GM19397 (cell line): ENCODE measurements at regions not wholly inside any gene's neighbourhood (a gene's known extent, or its start where the extent isn't known, plus 50 kb on each side); places are given as distances from the start of the nearest gene placed in this dataset.

Experiments
- ATAC-seq: cut with Tn5 transposase; IDR thresholded peaks from one replicate; pipeline ENCODE4 v1.9.1; 2021; ENCODE audit warnings: mild to moderate bottlenecking, moderate library complexity; ENCODE audit not compliant: unreplicated experiment

DNA sequence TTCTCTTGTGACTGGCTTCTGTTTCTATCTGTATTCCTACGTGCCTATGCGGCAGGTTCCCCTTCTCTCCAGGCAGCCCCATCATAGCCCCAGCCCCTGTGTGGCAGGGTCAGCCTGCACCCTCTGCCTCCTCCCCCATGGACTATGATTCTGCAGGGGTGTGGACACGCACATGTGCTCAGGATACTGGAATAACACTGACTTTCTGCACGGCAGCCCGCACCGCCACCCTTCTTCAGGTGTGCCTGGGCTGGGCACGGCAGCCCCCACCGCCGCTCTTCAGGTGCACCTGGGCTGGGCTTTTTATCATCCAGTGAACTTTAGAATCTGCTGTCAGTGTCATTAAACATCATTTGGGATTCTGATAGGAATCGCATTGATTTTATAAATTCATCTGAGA is 202.6 kb upstream of the PPP2R2D start:
- no peak for ATAC-seq

DNA sequence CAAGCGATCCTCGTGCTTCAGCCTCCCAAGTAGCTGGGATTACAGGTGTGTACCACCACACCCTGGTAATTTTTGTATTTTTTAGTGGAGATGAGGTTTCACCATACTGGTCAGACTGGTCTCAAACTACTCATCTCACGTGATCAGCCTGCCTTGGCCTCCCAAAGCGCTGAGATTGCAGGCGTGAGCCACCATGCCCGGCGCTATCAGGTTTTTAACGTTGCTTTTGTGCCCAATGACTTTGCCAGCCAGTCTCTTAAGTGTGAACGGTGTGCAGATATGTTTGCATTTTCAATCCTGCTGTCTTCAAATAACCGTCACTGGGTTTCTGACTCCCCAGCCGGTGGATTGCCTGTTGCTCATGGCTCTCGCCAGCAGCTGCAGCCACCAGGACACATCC is 201.8 kb upstream of the PPP2R2D start:
- no peak for ATAC-seq

DNA sequence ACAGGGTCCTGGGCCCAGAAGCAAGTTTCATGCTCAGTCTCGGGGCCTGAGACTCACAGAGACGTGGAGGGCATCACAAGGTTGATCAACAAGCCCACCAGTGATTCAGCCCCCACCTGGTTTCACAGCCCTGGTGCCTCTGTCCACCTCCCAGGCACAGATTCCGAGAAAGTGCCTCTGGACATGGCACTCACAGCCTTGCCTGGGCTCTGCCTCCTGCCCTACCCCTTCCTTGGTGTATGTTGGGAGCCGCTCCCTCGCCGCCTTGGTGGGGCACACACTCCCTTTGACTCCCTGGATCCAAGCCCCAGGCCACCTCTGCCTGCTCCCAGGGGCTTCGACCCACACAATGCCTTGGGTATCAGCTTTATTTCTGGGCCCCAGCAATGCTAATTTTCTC is 200.8 kb upstream of the PPP2R2D start:
- ATAC-seq = no peak

DNA sequence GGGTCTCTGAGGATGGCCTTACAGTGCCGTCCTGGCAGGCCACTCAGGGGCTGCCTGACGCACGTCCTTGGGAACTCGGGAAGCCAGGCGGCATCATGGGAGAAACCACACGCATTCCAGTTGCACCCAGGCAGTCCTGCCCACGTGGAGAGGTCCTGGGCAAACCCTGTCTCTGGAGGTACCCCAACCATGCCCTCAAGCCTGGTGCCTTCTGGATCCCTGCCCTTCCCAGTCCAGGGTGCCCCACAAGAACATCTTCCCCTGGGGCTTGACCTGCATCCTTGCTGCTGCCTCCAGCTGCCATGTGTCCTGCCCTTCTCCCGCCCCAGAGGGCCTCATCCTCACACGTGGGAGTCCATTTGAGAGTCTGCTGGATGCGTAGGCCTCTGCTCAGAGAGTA is 200.3 kb upstream of the PPP2R2D start:
- ATAC-seq = no peak

DNA sequence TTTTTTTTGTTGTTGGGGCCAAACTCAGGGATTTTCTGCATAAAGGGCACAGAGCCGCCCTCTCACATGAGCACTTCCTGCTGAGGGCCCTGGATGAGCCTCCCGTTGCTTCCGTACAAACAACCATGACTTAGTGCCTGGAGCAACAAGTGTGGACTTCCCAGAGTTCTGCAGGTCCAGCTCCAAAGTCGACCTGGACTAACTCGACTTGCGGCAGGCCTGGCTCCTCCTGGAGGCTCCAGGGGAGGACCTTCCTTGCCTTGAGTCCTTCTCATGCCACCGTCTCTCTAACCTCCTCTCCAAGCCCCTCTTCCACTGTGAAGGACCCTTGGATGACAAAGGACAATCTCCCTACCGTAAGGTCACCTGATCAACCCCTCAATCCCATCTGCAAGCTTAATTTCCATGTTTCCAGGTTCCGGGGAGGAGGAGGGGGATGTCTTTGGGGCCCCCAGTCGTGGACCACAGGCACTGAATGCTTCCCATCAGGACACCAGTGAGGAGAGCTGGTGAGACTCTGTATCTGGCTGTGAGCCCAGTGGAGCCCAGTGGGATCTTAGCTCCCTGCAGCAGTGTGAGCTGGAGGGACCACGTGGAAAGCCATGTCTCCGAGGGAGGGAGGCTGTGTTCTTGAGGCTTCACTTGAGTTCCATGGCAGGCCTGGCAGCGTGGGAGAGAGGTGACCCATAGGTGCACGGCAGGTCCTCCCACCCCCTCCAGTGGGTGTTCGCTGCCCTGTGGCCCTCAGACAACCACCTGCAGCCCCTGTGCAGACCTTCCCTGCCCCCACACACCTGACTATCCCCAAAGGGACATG is 199.5 kb upstream of the PPP2R2D start:
- no peak for ATAC-seq

DNA sequence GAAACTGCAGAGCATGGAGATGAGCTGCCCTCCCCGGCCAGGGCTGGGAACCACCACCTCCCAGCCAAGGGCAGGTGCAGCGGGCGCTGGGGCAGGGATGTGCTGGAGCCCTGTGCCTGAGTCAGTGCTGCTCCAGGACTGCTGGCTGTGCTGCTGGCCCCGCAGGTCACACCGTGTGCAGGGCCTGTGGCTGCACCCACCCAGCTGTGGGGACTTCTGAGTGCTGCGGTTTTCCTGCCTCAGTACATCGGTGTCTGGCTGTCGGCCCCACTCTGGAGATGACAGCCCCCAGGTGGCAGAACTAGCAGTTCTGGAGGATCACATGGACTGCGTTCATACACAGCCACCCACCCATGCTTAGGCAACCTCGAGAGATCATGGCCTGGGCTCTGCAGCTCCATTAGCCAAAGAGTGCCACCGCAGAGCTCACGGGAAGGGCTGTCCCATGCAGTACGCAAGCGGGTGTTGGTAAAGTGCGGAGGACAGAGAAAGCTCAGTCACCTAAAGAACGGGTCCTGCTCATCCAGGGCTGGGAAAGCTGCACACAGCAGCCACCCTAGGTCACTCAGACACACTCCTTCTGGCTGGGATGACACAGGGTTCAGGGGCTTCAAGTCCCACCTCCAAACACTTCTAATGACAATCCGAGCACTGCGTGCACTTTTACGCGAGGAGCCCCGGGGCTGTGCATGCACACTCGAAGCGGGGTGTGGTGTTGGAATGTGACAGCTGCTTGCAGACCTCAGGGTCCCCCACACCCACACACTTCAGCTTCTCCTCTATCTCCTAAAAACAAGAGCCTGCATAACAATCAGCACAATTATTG is 198.1 kb upstream of the PPP2R2D start:
- no peak for ATAC-seq

DNA sequence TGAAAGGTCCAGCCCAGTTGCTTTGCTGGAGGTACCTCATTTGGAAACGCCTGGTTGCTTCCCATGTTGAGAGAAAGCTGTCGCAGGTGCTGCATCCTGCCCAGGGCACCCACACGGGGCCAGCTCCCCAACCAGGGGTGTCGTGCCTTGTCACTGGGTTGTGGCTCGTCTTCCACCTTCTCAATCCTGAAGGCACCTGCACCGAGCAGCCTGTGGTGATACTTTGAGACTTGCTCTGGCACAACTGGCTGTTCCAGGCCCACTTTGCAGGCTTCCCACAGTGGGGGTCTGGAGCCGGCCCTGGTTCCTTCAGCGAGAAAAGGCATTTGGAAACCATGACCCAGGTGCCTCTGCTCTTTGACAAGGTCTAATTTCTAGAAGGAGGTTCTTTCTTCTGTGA is 197.3 kb upstream of the PPP2R2D start:
- ATAC-seq = no peak

DNA sequence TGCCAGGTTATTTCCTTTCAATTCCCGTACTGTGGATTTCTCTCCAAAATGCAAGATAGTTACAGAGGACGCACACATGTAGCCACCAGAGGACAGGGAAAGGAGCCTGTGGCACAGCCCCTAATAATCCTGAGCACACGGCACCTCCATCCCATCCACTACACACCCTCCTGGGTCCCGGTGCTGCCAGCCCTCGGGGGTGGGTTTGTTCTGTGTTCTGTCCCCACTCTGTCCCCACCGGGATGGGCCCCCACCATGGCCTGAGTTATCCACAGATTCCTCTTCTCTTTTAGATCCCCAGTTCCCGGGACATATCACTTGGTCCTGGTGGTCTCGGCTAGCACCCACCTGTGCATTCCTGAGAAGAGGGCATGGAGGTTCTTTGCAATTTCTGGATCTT is 196.9 kb upstream of the PPP2R2D start:
- no peak for ATAC-seq

DNA sequence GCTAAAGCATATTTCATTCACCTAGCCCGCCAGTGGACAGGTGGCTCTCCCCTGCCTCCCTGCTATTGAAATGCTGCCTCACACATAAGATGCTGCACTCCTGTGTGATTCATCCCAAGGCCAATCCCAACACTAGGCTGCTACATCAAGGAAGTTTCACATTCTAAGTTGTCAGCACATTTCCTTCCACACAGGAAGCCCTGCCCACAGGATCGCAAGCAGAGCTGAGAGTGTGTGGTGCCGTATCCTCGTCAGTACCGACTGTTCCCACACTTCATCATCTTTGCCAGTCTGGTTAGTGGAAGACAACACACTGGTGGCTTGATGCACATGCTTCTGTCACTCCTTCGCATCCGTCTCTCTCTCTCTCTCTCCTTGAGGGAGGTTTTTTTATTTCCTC is 194.3 kb upstream of the PPP2R2D start:
- no peak for ATAC-seq

DNA sequence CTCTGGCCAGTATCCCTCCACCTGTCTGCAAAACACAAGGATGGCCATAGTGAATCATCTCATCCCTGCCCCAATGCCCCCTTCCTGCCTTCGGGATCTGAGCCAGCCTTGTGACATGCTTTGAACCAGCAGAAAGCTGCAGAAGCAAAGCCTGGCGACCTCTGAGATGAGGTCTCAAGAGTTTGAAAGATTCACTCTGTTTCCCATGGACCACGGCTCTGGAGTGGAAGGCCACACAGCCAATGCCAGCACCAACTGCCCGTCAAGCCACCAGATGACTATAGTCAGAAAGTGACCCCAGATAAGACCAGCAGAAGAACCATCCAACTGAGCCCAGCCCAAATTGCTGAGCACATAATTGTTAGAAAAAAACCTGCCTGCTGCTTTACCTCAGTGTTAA is 193.9 kb upstream of the PPP2R2D start:
- ATAC-seq = no peak

DNA sequence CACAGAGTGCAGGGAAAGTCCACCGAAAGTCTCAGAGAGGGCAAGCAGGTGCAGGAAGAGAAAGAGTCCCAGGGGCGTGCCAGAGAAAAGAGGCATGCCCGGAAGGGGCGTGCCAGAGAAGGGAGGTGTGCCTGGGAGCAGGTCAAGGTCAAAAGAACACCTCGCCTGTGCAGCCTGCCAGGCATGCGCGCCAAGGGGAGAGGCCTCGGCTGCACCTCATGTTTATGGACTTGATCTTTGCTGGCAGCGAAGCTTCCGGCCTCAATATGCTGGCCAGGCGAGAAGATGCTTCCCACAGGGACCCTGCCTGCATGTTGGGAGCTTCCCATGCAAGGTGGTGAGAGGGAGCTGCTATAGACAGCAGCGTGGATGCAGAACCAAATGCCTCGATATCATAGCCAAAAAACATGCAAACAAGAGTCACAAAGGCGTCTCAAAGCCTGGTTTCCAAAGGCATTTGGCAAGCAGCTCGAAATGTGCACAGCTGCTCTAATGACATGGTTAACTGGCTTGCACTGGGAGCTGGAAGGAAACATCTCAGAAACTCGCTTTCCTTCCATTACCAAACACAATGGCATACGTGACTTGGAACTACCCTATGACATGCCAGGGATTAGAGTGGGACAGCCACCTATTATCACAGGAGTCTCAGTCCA is 192.5 kb upstream of the PPP2R2D start:
- no peak for ATAC-seq

DNA sequence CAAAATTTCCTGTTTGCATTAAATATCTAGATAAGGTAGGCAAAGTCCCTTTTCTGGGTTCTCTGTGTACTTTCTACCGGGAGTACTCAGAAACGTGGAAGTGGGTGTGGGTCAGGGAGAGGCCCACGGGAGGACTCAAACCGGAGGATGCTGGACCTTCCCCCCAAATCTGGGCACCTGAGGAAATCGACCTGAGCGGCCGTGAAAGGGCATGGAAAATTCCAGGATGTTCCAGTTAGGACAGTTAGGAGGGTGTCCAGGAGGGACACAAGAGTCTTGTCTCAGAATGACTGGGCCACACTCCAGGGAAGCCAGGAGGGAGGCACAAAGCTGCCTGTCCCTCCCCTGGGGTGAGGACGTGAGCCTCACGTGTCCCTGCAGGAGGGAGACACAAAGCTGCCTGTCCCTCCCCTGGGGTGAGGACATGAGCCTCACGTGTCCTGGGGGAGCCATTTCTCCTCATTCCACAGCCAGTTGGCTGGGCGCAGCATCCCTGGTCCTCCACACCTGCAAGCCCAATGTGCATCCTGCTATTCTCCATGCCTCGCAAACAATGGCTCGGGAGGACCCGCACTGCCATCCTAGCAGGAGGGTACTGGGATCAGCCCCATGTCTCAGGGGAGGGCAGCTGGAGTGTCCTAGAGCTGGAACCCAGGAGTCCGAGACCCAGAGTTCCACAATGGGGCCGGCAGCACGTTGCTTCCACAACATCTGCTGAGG is 190.5 kb upstream of the PPP2R2D start:
- ATAC-seq = no peak

DNA sequence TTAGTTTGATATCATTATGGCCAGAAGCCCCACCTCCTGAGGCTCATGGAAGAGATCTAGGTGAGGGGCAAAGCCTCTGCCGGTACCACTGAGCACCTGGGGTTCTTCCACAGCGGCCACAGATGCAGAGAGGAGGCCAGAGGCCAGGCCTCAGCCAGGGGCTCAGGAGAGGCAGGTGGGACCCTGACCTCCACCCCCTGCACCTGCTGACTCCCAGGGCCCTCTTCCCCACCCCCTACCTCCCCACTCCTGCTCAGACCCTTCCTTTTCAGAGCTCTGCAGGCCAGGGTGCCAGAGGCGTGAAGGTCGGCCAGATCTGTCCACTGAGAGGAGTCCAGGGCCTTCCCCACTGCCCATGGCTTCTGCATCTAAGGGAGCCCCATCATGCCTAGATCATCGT is 178.7 kb upstream of the PPP2R2D start:
- no peak for ATAC-seq

DNA sequence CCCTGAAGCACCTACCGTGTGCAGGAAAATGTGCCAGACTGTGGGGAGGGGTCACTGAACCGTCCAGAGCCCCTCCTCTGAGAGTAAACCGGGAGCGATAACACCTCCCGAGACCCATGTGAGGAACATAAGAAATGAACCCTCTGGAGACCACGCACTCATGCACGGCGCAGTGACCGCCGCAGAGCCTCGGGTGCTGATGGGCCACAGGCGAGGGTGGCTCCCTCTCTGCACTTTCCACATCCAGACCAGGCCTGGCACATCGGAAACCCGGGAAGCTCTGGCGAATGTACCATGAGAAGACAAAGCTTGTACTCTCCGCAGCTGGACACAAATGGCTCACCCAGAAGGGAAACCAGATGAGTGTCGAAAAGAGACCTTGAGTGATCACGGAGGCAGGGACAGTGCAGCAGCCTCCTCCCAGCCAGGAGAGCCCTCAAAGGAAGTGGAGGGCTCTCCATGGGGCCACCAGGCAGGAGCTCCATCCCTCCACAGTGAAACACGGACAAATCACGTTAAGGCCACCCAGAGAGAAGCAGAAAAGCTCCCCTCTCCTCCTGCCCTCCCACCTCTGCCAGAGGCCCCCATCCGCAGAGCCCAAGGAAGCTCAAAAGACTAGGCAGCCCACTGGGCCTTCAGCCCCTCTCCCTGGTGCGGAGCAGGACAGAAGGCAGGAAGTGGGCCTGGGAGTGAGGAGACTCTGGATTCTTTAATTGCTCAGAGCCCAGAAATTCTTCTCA is 178.1 kb upstream of the PPP2R2D start:
- ATAC-seq = no peak

DNA sequence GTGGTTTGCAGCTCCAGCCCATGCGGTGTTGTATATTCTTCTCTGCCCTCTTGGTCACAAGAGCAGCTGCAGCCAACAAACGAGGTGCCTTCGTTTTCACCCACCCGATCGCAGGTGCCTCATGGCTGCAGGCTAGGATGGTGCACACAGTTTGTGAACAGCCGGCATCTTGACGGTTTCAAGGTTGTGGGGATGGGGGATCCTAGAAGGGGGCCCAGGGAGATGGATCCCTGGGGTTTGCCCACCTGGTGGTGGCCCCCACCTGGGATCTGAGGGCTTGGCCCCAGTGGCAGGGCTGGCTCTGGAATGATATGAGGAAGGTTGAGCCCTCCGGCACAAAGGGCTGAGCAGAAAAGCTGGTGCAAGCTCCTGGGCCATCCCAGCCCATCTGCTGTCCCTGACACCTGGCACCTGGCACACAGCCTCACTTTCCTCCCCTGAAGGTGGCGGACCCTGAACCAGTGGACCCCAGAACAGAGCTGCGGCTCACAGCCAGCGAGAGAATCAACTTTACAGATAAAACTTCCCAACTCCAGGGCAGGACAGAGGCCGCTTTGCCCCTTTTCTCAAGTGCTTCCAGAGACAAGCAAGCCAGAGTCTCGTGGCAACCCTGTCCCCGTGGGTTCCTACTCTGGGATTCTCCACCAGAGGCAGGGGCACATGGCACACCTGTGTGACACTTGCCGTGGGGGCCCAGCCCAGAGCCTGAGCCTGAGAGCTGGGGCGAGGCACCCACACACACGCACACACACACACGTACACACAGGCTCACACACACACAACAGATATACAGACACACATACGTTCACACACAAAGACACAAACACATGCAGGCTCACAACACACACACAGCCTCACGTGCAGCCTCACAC is 177.3 kb upstream of the PPP2R2D start:
- ATAC-seq = no peak

DNA sequence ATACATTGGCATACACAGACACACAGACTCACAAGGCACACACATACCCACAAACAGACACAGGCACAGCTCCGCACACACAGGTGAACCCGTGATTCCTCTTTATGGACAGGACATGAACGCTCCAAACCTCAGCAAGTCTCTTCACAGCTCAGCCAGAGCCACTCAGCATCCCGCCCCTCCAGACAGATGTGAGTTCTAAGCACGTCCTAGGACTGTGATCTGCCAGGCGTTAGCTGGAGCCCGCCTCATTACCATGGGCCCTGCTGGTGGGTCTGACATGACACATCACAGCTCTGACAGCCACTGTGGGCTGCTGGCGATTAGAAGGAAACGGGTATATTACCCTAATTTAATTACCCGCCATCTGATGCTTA is 176.7 kb upstream of the PPP2R2D start:
- ATAC-seq = no peak

DNA sequence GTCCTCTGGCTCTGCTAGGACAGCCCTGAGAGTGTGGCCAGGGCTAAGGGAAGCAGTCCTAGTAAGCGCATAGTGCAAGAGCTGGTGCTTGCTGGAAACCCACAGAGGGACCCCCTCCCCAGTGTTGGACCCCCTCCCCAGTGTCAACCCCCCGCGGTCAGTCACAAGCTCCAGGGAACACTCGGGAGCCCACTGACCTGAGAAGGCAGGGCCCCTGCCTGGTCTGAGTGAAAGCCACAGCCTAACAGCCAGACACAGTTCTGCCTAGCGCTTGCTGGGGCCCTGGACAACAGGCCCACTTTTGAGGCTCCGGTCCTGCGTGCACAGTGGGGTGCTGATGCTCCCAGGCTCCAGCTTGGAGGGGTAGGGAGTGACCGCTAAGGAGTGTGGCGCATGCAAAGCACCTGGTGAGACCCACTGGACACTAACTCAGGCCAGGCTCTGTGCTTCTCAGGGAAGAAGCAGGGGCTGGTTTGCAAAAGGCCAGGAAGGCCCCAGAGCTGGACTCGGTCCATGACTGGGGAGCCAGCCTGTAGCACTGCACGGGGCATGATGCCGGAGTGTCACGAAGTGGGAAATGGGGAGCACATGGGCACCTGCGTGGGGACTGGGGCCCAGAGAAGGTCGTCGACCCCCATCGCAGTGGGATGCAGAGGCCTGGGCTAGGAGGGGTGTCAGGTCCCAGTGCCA is 175.8 kb upstream of the PPP2R2D start:
- ATAC-seq = no peak

DNA sequence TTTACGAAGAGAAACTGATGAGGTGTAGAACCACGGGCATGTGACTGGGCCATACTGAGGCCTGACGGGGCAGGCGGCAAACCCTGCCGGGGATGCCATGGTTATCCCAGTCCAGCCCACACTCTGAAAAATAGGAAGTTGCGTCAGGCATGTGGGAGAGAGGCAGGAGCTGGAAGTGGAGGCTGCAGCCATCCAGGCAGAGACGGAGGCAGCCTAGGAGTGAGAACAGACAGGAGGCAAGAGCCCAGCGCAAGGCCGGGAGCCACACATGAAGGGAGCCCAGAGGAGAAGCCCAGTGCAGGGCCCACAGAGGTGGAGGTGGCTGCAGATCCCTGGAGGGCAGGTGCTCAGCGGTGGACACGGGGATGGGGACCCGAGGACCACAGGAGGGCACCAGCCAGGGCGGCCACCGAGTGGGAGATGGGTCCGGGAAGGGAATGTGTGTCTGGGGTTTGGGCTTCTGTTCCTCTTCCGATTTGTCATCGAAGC is 175.2 kb upstream of the PPP2R2D start:
- ATAC-seq = no peak
